ENCODE measurements at regions not wholly inside any gene's neighbourhood (a gene's known extent, or its start where the extent isn't known, plus 50 kb on each side); places are given as distances from the start of the nearest gene placed in this dataset.

DNA sequence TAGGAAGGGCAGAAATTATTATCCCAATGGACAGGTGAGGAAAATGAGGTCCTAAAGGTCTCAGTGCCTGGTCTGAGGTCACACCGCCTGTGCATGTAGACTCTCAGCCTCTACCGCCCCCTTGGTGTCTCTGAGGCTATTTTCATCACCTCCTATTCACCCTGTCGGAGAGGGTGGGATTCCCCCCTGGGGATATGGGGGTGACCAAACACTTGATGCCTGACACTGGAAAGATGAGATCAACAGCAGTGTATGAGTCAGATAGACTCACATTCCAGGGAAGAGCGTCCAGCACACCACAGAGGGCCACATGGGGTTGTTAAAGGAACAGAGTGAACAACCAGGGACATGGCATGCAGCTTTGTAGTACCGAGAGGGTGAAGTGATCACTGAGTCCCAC lies 199.7 kb downstream of the SMAD2 start:
- no peak for TF ChIP-seq POLR2AphosphoS5 (IDR thresholded peaks at IDR 0.05; ENCODE audit: insufficient read depth, low read depth, low read length)
- TF ChIP-seq, protein P1, sequence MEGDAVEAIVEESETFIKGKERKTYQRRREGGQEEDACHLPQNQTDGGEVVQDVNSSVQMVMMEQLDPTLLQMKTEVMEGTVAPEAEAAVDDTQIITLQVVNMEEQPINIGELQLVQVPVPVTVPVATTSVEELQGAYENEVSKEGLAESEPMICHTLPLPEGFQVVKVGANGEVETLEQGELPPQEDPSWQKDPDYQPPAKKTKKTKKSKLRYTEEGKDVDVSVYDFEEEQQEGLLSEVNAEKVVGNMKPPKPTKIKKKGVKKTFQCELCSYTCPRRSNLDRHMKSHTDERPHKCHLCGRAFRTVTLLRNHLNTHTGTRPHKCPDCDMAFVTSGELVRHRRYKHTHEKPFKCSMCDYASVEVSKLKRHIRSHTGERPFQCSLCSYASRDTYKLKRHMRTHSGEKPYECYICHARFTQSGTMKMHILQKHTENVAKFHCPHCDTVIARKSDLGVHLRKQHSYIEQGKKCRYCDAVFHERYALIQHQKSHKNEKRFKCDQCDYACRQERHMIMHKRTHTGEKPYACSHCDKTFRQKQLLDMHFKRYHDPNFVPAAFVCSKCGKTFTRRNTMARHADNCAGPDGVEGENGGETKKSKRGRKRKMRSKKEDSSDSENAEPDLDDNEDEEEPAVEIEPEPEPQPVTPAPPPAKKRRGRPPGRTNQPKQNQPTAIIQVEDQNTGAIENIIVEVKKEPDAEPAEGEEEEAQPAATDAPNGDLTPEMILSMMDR (IDR thresholded peaks at IDR 0.05; ENCODE audit: extremely low read depth in 1 of 2, insufficient read depth in 1 of 2, low read depth in 1 of 2, low read length in 2 of 2) = no peak
- no peak for TF ChIP-seq POLR2A (IDR thresholded peaks at IDR 0.05; ENCODE audit: low read depth, low read length)
- no peak for TF ChIP-seq MYC (IDR thresholded peaks at IDR 0.05; ENCODE audit: low read depth, low read length)
- TF ChIP-seq EZH2 (IDR thresholded peaks at IDR 0.05; ENCODE audit: borderline replicate concordance, low read depth, low read length, severe bottlenecking) = no peak
- no peak for TF ChIP-seq GATA2 (IDR thresholded peaks at IDR 0.05; ENCODE audit: insufficient read depth, insufficient read length, low read depth, low read length)
